ENCODE measurements at regions not wholly inside any gene's neighbourhood (a gene's known extent, or its start where the extent isn't known, plus 50 kb on each side); places are given as distances from the start of the nearest gene placed in this dataset.

GRCh38 chr6:100116411-100117194 lies 122.6 kb upstream of the MCHR2 start:
- H3K4me1 ChIP-seq (ENCODE audit: control insufficient read depth, insufficient read depth, low read length, poor library complexity, severe bottlenecking) = no peaks in the 10 kb centered on the region
- no peaks in the 10 kb centered on the region for H3K36me3 ChIP-seq (ENCODE audit: control insufficient read depth, insufficient read depth, low read length)
- H3K4me3 ChIP-seq (ENCODE audit: extremely low read depth, insufficient read depth, low read length, poor library complexity, severe bottlenecking) = no peak overlapping the region
- H3K9me3 ChIP-seq (ENCODE audit: control insufficient read depth, low read length) = no peaks in the 10 kb centered on the region
- H3K27ac ChIP-seq (ENCODE audit: low read depth, low read length, severe bottlenecking) = no peak overlapping the region
- 10 to 14% methylated on average over 1 to 2 of the region's 4 CpGs for WGBS, 2 experiments (ENCODE audit: insufficient coverage in 2 of 2)

DNA sequence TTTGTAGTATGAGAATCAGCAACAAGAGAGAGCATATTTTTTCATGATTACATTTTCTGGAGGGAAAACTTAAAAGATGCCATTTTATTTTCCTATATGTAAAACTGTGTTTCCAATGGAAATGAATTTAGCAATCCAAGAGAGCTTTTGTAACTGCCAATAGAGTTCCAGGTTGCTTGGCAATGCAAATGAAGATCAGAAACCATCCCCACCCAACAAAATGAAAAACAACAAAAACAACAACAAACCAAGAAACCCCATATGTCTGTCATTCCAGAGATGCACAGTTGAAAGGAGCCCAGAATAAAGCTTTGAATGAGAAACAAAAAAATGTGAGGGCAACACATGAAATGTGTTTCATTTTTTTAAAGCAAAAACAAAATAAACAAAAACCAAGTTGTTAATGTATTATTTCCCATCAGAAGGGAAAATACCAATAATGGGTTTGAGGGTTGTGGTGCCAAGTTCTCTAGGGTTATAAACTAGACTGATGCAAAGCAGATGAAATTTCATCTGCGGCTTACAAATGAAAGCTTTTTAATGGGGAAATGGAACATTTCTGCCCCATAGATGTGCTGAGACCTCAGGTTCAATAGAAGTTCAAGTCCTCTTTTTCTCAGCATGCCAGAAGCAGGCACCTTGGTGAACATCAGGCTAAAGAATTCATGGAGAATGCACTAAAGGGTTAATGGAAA lies 121.5 kb upstream of the MCHR2 start:
- H3K9me3 ChIP-seq (ENCODE audit: control insufficient read depth, low read length) = no peaks in the 10 kb centered on the region
- 88 to 89% methylated on average over 1 of the region's 1 CpG for WGBS, 2 experiments (ENCODE audit: insufficient coverage in 2 of 2)
- no peak overlapping the region for H3K27ac ChIP-seq (ENCODE audit: low read depth, low read length, severe bottlenecking)

DNA sequence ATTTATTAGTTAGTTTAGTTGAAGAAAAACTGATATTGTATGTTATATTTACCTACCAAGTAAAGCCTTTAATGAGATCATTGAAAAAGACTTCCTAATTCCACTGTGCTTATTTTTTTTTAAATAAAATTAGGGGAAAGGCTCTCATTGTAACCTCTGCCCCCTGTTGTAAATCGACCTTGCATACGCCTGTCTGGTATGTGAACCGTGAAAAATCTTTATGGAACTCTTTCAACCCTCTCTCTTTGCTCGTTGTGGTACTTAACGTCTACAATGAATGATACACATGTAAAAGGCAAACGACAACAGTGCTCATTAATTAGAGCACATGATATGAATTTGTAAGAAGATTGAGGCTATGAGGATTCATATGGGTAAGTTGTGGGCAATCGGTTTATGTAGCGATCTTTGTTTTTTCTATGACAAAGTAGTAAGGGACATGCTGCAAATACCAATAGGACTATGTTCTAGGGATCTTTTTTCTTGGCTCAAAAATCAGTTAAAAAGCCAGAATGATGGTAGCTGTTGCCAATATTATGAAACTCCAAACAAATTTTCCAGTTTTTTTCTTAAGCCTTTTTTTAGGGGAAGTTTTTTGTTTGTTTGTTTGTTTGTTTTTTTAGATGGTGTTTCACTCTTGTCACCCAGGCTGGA lies 119.0 kb upstream of the MCHR2 start:
- Histone ChIP-seq H3K4me1 (ENCODE audit: control insufficient read depth, insufficient read depth, low read length, poor library complexity, severe bottlenecking) (no peaks in the 10 kb centered on the region), H3K27ac (ENCODE audit: low read depth, low read length, severe bottlenecking) (no peak overlapping the region), H3K4me3 (ENCODE audit: extremely low read depth, insufficient read depth, low read length, poor library complexity, severe bottlenecking) (no peak overlapping the region), H3K9me3 (ENCODE audit: control insufficient read depth, low read length) (no peaks in the 10 kb centered on the region), H3K36me3 (ENCODE audit: control insufficient read depth, insufficient read depth, low read length) (no peaks in the 10 kb centered on the region)
- 80 to 89% methylated on average over 6 to 7 of the region's 8 CpGs for WGBS, 2 experiments (ENCODE audit: insufficient coverage in 2 of 2)

More for the DNA sequence above, 121.5 kb upstream of the MCHR2 start:
- no peaks in the 10 kb centered on the region for H3K4me1 ChIP-seq (ENCODE audit: control insufficient read depth, insufficient read depth, low read length, poor library complexity, severe bottlenecking)
- H3K4me3 ChIP-seq (ENCODE audit: extremely low read depth, insufficient read depth, low read length, poor library complexity, severe bottlenecking) = no peak overlapping the region
- H3K36me3 ChIP-seq (ENCODE audit: control insufficient read depth, insufficient read depth, low read length) = no peaks in the 10 kb centered on the region

GRCh38 chr6:100105919-100106529 lies 112.0 kb upstream of the MCHR2 start:
- peaks cover 4% of the 10 kb centered on the region for H3K4me1 ChIP-seq (ENCODE audit: control insufficient read depth, insufficient read depth, low read length, poor library complexity, severe bottlenecking)
- 75 to 78% methylated on average over 4 to 7 of the region's 7 CpGs for WGBS, 2 experiments (ENCODE audit: insufficient coverage in 2 of 2)
- H3K4me3 ChIP-seq (ENCODE audit: extremely low read depth, insufficient read depth, low read length, poor library complexity, severe bottlenecking) = no peak overlapping the region
- no peak overlapping the region for H3K27ac ChIP-seq (ENCODE audit: low read depth, low read length, severe bottlenecking)
- no peaks in the 10 kb centered on the region for H3K9me3 ChIP-seq (ENCODE audit: control insufficient read depth, low read length)
- H3K36me3 ChIP-seq (ENCODE audit: control insufficient read depth, insufficient read depth, low read length) = no peaks in the 10 kb centered on the region

DNA sequence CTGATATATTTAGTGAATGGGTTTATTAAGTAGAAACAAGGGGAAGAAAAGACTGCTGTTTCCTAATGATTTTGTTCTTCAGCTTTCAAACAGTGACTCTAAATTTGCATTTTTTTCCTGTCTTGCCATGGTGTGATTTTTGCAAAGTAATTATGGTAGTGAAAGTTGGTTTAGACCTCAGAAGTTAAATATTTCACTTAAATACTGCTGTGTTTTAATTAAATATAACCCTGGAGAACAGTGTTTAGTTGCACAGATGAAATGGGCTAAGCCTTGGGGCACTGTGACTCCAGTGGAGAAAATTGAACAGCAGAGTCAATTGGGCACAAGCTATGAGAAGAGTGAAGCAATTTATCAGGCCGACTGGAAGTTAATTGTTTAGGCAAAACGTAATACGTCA lies 111.1 kb upstream of the MCHR2 start:
- Histone ChIP-seq H3K27ac (ENCODE audit: low read depth, low read length, severe bottlenecking) (no peak overlapping the region), H3K4me1 (ENCODE audit: control insufficient read depth, insufficient read depth, low read length, poor library complexity, severe bottlenecking) (peaks cover 4% of the 10 kb centered on the region), H3K4me3 (ENCODE audit: extremely low read depth, insufficient read depth, low read length, poor library complexity, severe bottlenecking) (no peak overlapping the region), H3K36me3 (ENCODE audit: control insufficient read depth, insufficient read depth, low read length) (no peaks in the 10 kb centered on the region), H3K9me3 (ENCODE audit: control insufficient read depth, low read length) (no peaks in the 10 kb centered on the region)
- no CpG with 5 or more reads among the region's 3 CpGs for WGBS, 2 experiments (ENCODE audit: insufficient coverage in 2 of 2)

DNA sequence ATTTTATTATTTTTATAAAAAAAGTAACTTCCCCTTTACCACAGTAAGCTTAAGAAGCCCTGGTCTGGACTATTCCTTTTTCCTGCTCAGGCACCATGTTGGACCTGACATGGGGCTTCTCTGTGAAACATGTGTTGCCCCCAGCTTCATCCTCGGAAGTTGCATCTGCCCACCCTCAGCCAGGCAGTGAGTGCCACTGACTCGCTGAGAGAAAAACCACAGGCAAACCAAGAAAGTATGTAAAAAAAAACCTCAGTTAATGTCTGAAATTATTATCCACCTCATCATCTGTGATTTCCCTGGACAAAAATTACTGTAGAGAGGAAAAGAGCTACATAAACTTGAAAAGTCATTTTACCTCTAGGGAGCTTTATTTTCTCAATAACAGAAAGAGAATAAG lies 109.9 kb upstream of the MCHR2 start:
- Histone ChIP-seq H3K27ac (ENCODE audit: low read depth, low read length, severe bottlenecking) (no peak overlapping the region), H3K36me3 (ENCODE audit: control insufficient read depth, insufficient read depth, low read length) (no peaks in the 10 kb centered on the region), H3K4me3 (ENCODE audit: extremely low read depth, insufficient read depth, low read length, poor library complexity, severe bottlenecking) (no peak overlapping the region), H3K4me1 (ENCODE audit: control insufficient read depth, insufficient read depth, low read length, poor library complexity, severe bottlenecking) (peaks cover 4% of the 10 kb centered on the region), H3K9me3 (ENCODE audit: control insufficient read depth, low read length) (no peaks in the 10 kb centered on the region)
- WGBS, 2 experiments (ENCODE audit: insufficient coverage in 2 of 2) = 80% methylated on average over 1 of the region's 2 CpGs; no CpG with 5 or more reads in 1 of the 2 experiments

GRCh38 chr6:100103194-100103593 lies 109.2 kb upstream of the MCHR2 start:
- Histone ChIP-seq H3K27ac (ENCODE audit: low read depth, low read length, severe bottlenecking) (no peak overlapping the region), H3K4me1 (ENCODE audit: control insufficient read depth, insufficient read depth, low read length, poor library complexity, severe bottlenecking) (peaks cover 4% of the 10 kb centered on the region), H3K9me3 (ENCODE audit: control insufficient read depth, low read length) (no peaks in the 10 kb centered on the region), H3K36me3 (ENCODE audit: control insufficient read depth, insufficient read depth, low read length) (no peaks in the 10 kb centered on the region), H3K4me3 (ENCODE audit: extremely low read depth, insufficient read depth, low read length, poor library complexity, severe bottlenecking) (no peak overlapping the region)
- 100% methylated on average over 1 of the region's 3 CpGs; no CpG with 5 or more reads in 1 of the 2 experiments for WGBS, 2 experiments (ENCODE audit: insufficient coverage in 2 of 2)

GRCh38 chr6:100101644-100102043 lies 107.6 kb upstream of the MCHR2 start:
- Histone ChIP-seq H3K36me3 (ENCODE audit: control insufficient read depth, insufficient read depth, low read length) (no peaks in the 10 kb centered on the region), H3K27ac (ENCODE audit: low read depth, low read length, severe bottlenecking) (no peak overlapping the region), H3K9me3 (ENCODE audit: control insufficient read depth, low read length) (no peaks in the 10 kb centered on the region), H3K4me1 (ENCODE audit: control insufficient read depth, insufficient read depth, low read length, poor library complexity, severe bottlenecking) (peaks cover 4% of the 10 kb centered on the region), H3K4me3 (ENCODE audit: extremely low read depth, insufficient read depth, low read length, poor library complexity, severe bottlenecking) (no peak overlapping the region)
- 90 to 100% methylated on average over 2 to 3 of the region's 3 CpGs for WGBS, 2 experiments (ENCODE audit: insufficient coverage in 2 of 2)

DNA sequence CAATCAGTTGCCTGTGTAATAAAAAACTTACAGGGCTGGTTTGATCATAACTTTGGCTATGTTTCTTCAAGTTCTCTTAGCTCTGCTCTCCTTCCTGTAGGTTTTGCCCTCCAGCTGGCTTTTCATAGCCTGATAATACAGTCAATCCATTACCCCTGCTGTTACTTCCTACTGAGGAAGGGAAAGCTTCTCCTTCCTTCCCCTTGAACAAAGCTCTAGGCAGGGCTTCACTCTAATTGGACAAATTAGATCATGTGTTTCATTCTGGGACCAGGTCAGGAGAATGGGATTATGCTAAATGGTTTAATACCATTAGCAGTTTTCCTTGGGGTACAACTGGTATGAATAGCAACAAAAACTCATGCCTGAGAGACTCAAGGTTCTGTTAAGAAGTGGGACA lies 106.8 kb upstream of the MCHR2 start:
- peaks cover under 1% of the 10 kb centered on the region for H3K4me1 ChIP-seq (ENCODE audit: control insufficient read depth, insufficient read depth, low read length, poor library complexity, severe bottlenecking)

GRCh38 chr6:100099189-100100074 lies 105.4 kb upstream of the MCHR2 start:
- H3K4me3 ChIP-seq (ENCODE audit: extremely low read depth, insufficient read depth, low read length, poor library complexity, severe bottlenecking) = no peak overlapping the region
- H3K4me1 ChIP-seq (ENCODE audit: control insufficient read depth, insufficient read depth, low read length, poor library complexity, severe bottlenecking) = no peaks in the 10 kb centered on the region
- H3K36me3 ChIP-seq (ENCODE audit: control insufficient read depth, insufficient read depth, low read length) = no peaks in the 10 kb centered on the region
- H3K27ac ChIP-seq (ENCODE audit: low read depth, low read length, severe bottlenecking) = no peak overlapping the region
- no peaks in the 10 kb centered on the region for H3K9me3 ChIP-seq (ENCODE audit: control insufficient read depth, low read length)
- 38% methylated on average over 1 of the region's 4 CpGs; no CpG with 5 or more reads in 1 of the 2 experiments for WGBS, 2 experiments (ENCODE audit: insufficient coverage in 2 of 2)

More for the DNA sequence above, 106.8 kb upstream of the MCHR2 start:
- Histone ChIP-seq H3K9me3 (ENCODE audit: control insufficient read depth, low read length) (no peaks in the 10 kb centered on the region), H3K36me3 (ENCODE audit: control insufficient read depth, insufficient read depth, low read length) (no peaks in the 10 kb centered on the region), H3K27ac (ENCODE audit: low read depth, low read length, severe bottlenecking) (no peak overlapping the region), H3K4me3 (ENCODE audit: extremely low read depth, insufficient read depth, low read length, poor library complexity, severe bottlenecking) (no peak overlapping the region)

All from mesodermal cell (in vitro differentiated cells).